ENCODE measurements at regions not wholly inside any gene's neighbourhood (a gene's known extent, or its start where the extent isn't known, plus 50 kb on each side); places are given as distances from the start of the nearest gene placed in this dataset.

DNA sequence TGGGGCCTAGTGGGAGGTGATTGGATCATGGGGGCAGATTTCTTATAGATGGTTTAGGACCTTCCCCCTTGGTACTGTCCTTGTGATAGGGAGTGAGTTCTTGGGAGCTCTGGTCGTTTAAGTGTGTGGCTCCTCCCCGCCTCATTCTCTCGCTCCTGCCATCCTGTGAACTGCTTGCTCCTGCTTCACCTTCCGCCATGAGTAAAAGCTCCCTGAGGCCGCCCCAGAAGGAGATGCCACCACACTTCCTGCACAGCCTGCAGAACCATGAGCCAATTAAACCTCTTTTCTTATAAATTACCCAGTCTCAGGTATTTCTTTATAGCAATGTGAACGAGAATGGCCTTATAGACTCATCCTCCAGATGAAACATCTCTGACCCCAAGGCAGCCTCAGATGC is 101.5 kb downstream of the KCNF1 start:
- Histone ChIP-seq H3F3A (ENCODE audit: low read depth) (no peaks in the 10 kb centered on the region), H3K4me2 (ENCODE audit: low read depth, low read length, poor library complexity, severe bottlenecking) (no peak overlapping the region), H3K9me3 (ENCODE audit: insufficient read depth, low read depth, low read length) (no peaks in the 10 kb centered on the region; the same call in 1 of the 2 replicates), H3K9ac (ENCODE audit: low read depth, low read length, poor library complexity, severe bottlenecking) (no peak overlapping the region), H3K9me2 (replicated peaks; ENCODE audit: low read depth, low read length) (no peaks in the 10 kb centered on the region), H3K36me3 (ENCODE audit: insufficient read depth, low read length) (no peaks in the 10 kb centered on the region), H3K27me3 (ENCODE audit: insufficient read depth, low read length, poor library complexity, severe bottlenecking) (no peaks in the 10 kb centered on the region), H3K79me2 (ENCODE audit: insufficient read depth, low read length) (no peaks in the 10 kb centered on the region), H3K4me3 (ENCODE audit: low read length, poor library complexity, severe bottlenecking) (no peak overlapping the region), H3K4me1 (ENCODE audit: insufficient read depth, low read length, poor library complexity, severe bottlenecking) (no peaks in the 10 kb centered on the region), H4K20me1 (ENCODE audit: insufficient read depth, low read length, poor library complexity, severe bottlenecking) (no peaks in the 10 kb centered on the region), H2AFZ (ENCODE audit: low read length) (no peak overlapping the region)
- TF ChIP-seq EZH2phosphoT487 (IDR thresholded peaks at IDR 0.05; ENCODE audit: borderline replicate concordance) = no peak

DNA sequence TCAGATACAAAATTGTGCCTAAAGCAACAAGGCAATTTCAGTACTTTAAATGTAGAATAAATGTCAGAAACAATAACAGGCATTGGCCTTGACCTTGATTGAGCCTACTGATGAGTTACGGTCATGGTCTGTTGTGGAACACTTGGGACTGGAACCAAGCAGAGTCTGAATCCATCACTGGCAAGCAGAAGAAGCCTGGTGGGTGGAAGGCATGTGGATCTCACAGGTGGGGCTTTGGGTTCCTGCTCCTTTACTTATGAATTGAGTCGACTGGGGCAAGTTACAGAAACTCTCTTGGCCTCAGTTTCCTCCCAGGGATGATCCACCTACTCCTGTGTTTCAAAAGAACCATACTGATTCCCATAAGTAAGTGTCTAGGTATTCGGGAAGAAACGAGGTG is 102.3 kb downstream of the KCNF1 start:
- Histone ChIP-seq H3K4me3 (ENCODE audit: low read length, poor library complexity, severe bottlenecking) (no peak overlapping the region), H3K36me3 (ENCODE audit: insufficient read depth, low read length) (no peaks in the 10 kb centered on the region), H3K79me2 (ENCODE audit: insufficient read depth, low read length) (no peaks in the 10 kb centered on the region), H2AFZ (ENCODE audit: low read length) (no peak overlapping the region), H3K27me3 (ENCODE audit: insufficient read depth, low read length, poor library complexity, severe bottlenecking) (no peaks in the 10 kb centered on the region), H3K9me2 (replicated peaks; ENCODE audit: low read depth, low read length) (no peaks in the 10 kb centered on the region), H3K4me1 (ENCODE audit: insufficient read depth, low read length, poor library complexity, severe bottlenecking) (no peaks in the 10 kb centered on the region), H3K9ac (ENCODE audit: low read depth, low read length, poor library complexity, severe bottlenecking) (no peak overlapping the region), H3K9me3 (ENCODE audit: insufficient read depth, low read depth, low read length) (no peaks in the 10 kb centered on the region; the same call in 1 of the 2 replicates), H3K4me2 (ENCODE audit: low read depth, low read length, poor library complexity, severe bottlenecking) (no peak overlapping the region), H4K20me1 (ENCODE audit: insufficient read depth, low read length, poor library complexity, severe bottlenecking) (no peaks in the 10 kb centered on the region), H3F3A (ENCODE audit: low read depth) (no peaks in the 10 kb centered on the region)
- TF ChIP-seq, protein P1, sequence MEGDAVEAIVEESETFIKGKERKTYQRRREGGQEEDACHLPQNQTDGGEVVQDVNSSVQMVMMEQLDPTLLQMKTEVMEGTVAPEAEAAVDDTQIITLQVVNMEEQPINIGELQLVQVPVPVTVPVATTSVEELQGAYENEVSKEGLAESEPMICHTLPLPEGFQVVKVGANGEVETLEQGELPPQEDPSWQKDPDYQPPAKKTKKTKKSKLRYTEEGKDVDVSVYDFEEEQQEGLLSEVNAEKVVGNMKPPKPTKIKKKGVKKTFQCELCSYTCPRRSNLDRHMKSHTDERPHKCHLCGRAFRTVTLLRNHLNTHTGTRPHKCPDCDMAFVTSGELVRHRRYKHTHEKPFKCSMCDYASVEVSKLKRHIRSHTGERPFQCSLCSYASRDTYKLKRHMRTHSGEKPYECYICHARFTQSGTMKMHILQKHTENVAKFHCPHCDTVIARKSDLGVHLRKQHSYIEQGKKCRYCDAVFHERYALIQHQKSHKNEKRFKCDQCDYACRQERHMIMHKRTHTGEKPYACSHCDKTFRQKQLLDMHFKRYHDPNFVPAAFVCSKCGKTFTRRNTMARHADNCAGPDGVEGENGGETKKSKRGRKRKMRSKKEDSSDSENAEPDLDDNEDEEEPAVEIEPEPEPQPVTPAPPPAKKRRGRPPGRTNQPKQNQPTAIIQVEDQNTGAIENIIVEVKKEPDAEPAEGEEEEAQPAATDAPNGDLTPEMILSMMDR (conservative IDR thresholded peaks at IDR 0.05; ENCODE audit: low read length) = no peak
- TF ChIP-seq EZH2phosphoT487 (IDR thresholded peaks at IDR 0.05; ENCODE audit: borderline replicate concordance) = no peak

- H3K27me3 ChIP-seq (ENCODE audit: insufficient read depth, low read length, poor library complexity, severe bottlenecking) = no peaks in the 10 kb centered on the region
- no peaks in the 10 kb centered on the region for H4K20me1 ChIP-seq (ENCODE audit: insufficient read depth, low read length, poor library complexity, severe bottlenecking)
- no peak overlapping the region for H2AFZ ChIP-seq (ENCODE audit: low read length)
- no peak overlapping the region for H3K9ac ChIP-seq (ENCODE audit: low read depth, low read length, poor library complexity, severe bottlenecking)
- no peak overlapping the region for H3K4me2 ChIP-seq (ENCODE audit: low read depth, low read length, poor library complexity, severe bottlenecking)
- no peaks in the 10 kb centered on the region for H3K36me3 ChIP-seq (ENCODE audit: insufficient read depth, low read length)
- H3K4me1 ChIP-seq (ENCODE audit: insufficient read depth, low read length, poor library complexity, severe bottlenecking) = no peaks in the 10 kb centered on the region
- no peaks in the 10 kb centered on the region for H3F3A ChIP-seq (ENCODE audit: low read depth)
- no peaks in the 10 kb centered on the region for H3K9me2 ChIP-seq (replicated peaks; ENCODE audit: low read depth, low read length)
- H3K9me3 ChIP-seq (ENCODE audit: insufficient read depth, low read depth, low read length) = no peaks in the 10 kb centered on the region; the same call in 1 of the 2 replicates
- TF ChIP-seq EZH2phosphoT487 (IDR thresholded peaks at IDR 0.05; ENCODE audit: borderline replicate concordance) = no peak
- TF ChIP-seq, protein P1 (conservative IDR thresholded peaks at IDR 0.05; ENCODE audit: low read length) = no peak
- H3K4me3 ChIP-seq (ENCODE audit: low read length, poor library complexity, severe bottlenecking) = no peak overlapping the region
- H3K79me2 ChIP-seq (ENCODE audit: insufficient read depth, low read length) = no peaks in the 10 kb centered on the region
Measured at GRCh38 chr2:11016735-11017388, 105.1 kb downstream of the KCNF1 start.

DNA sequence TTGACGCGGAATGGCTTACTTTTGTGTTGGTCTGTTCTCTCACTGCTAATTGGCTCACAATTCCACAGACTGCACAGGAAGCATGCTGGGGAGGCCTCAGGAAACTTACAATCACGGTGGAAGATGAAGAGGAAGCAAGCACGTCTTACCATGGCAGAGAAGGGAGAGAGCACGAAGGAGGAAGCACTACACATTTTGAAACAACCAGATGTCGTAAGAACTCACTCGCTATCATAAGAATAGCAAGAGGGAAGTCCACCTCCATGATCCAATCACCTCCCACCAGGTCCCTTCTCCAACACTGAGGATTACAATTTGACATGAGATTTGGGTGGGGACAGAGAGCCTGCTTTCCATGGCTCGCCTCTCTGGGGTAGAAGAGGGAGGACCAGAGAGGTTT is 106.2 kb downstream of the KCNF1 start:
- Histone ChIP-seq H2AFZ (ENCODE audit: low read length) (no peak overlapping the region), H3K27me3 (ENCODE audit: insufficient read depth, low read length, poor library complexity, severe bottlenecking) (no peaks in the 10 kb centered on the region), H3K9me3 (ENCODE audit: insufficient read depth, low read depth, low read length) (no peaks in the 10 kb centered on the region), H3K4me1 (ENCODE audit: insufficient read depth, low read length, poor library complexity, severe bottlenecking) (no peaks in the 10 kb centered on the region), H3K79me2 (ENCODE audit: insufficient read depth, low read length) (no peaks in the 10 kb centered on the region), H3F3A (ENCODE audit: low read depth) (no peaks in the 10 kb centered on the region), H3K4me3 (ENCODE audit: low read length, poor library complexity, severe bottlenecking) (no peak overlapping the region), H3K9me2 (replicated peaks; ENCODE audit: low read depth, low read length) (no peaks in the 10 kb centered on the region), H3K9ac (ENCODE audit: low read depth, low read length, poor library complexity, severe bottlenecking) (no peak overlapping the region), H3K4me2 (ENCODE audit: low read depth, low read length, poor library complexity, severe bottlenecking) (no peak overlapping the region), H4K20me1 (ENCODE audit: insufficient read depth, low read length, poor library complexity, severe bottlenecking) (no peaks in the 10 kb centered on the region), H3K36me3 (ENCODE audit: insufficient read depth, low read length) (no peaks in the 10 kb centered on the region)
- TF ChIP-seq EZH2phosphoT487 (IDR thresholded peaks at IDR 0.05; ENCODE audit: borderline replicate concordance) = no peak
- TF ChIP-seq, protein P1 (conservative IDR thresholded peaks at IDR 0.05; ENCODE audit: low read length) = no peak
